OCI-LY7 (cell line): ENCODE measurements at regions not wholly inside any gene's neighbourhood (a gene's known extent, or its start where the extent isn't known, plus 50 kb on each side); places are given as distances from the start of the nearest gene placed in this dataset.

ENCODE experiments used
- BruUV-seq: library from RNA; stranded (reverse); fragments of 400-500 nt; replicated peaks from 2 replicates; lab custom pipeline; 2021; lab: Mats Ljungman, UMichigan
- CTCF ChIA-PET: fragments of 300-600 bp; sonication (Branson Sonifier 250); formaldehyde crosslinking; loops from one replicate; lab custom pipeline; 2022; ENCODE audit warnings: antibody characterized with exemption; ENCODE audit not compliant: unreplicated experiment; lab: Charles Lee
- POLR2A ChIA-PET: fragments of 300-600 bp; sonication (Branson Sonifier 250); formaldehyde crosslinking; loops from one replicate; lab custom pipeline; 2022; ENCODE audit warnings: antibody characterized with exemption; lab: Charles Lee
- DNase-seq: peaks from one replicate; pipeline ENCODE4 v3.0.0-alpha.2; 2015; ENCODE audit warnings: low spot score
- H2AFZ ChIP-seq: fragments of 200-600 bp; sonication (generic), shearing (Covaris generic); 2 replicates; pipeline ENCODE4 v1.6.1; 2014; ENCODE audit warnings: mild to moderate bottlenecking, antibody characterized with exemption, low read length, moderate library complexity
- H3K27ac ChIP-seq: fragments of 200-600 bp; sonication (generic); 2 replicates; pipeline ENCODE4 v1.5.1; 2014; ENCODE audit warnings: mixed run types, low read depth, mild to moderate bottlenecking, moderate library complexity, low read length, inconsistent platforms; ENCODE audit not compliant: poor library complexity, severe bottlenecking
- H3K36me3 ChIP-seq: fragments of 200-600 bp; sonication (generic); 2 replicates; pipeline ENCODE4 v1.6.1; 2014; ENCODE audit warnings: mild to moderate bottlenecking, antibody characterized with exemption, low read length, moderate library complexity, mixed read lengths; ENCODE audit not compliant: insufficient read depth
- H3K4me1 ChIP-seq: fragments of 200-600 bp; sonication (generic); 2 replicates; pipeline ENCODE4 v1.5.1; 2014; ENCODE audit warnings: mild to moderate bottlenecking, low read length; ENCODE audit not compliant: insufficient read depth, poor library complexity, severe bottlenecking
- H3K4me2 ChIP-seq: fragments of 200-600 bp; sonication (generic); 2 replicates; pipeline ENCODE4 v1.6.1; 2014; ENCODE audit warnings: mild to moderate bottlenecking, low read length
- H3K4me3 ChIP-seq: fragments of 200-600 bp; sonication (generic); 2 replicates; pipeline ENCODE4 v1.5.1; 2014; ENCODE audit warnings: mild to moderate bottlenecking, low read depth, low read length; ENCODE audit not compliant: poor library complexity, severe bottlenecking
- H3K79me2 ChIP-seq: fragments of 200-600 bp; sonication (generic); 2 replicates; pipeline ENCODE4 v1.6.1; 2016; ENCODE audit warnings: low read depth, mild to moderate bottlenecking, low read length, moderate library complexity, mixed read lengths; ENCODE audit not compliant: insufficient read depth
- H3K9me2 ChIP-seq: fragments of 200-600 bp; sonication (generic); 2 replicates; pipeline ENCODE4 v1.6.1; 2016; ENCODE audit warnings: mild to moderate bottlenecking, low read length, mixed read lengths; ENCODE audit not compliant: insufficient read depth
- H3K9me3 ChIP-seq: fragments of 200-600 bp; sonication (generic); 2 replicates; pipeline ENCODE4 v1.6.1; 2014; ENCODE audit warnings: mild to moderate bottlenecking, mixed run types, low read length, mixed read lengths
- H4K20me1 ChIP-seq: fragments of 200-600 bp; sonication (generic); 2 replicates; pipeline ENCODE4 v1.6.1; 2014; ENCODE audit warnings: mild to moderate bottlenecking, antibody characterized with exemption, low read length, moderate library complexity, mixed read lengths; ENCODE audit not compliant: insufficient read depth
- EZH2phosphoT487 ChIP-seq: fragments of 200-600 bp; sonication (generic); IDR thresholded peaks from 2 replicates; pipeline ENCODE4 v1.6.1; 2018; ENCODE audit warnings: low read depth, borderline replicate concordance, mild to moderate bottlenecking, mixed run types, antibody characterized with exemption, low read length, moderate library complexity, mixed read lengths
- intact Hi-C: fragments of 100-400 bp; cut with micrococcal nuclease; formaldehyde crosslinking; loops from one replicate; pipeline ENCODE4 v1.10.0; 2022; ENCODE audit not compliant: unreplicated experiment
- TF ChIP-seq, protein P1 (sequence below): fragments of 200-600 bp; sonication (generic); conservative IDR thresholded peaks from 2 replicates; pipeline ENCODE4 v1.5.1; 2014; ENCODE audit warnings: mild to moderate bottlenecking, antibody characterized with exemption, low read length, moderate library complexity, mixed read lengths

DNA sequence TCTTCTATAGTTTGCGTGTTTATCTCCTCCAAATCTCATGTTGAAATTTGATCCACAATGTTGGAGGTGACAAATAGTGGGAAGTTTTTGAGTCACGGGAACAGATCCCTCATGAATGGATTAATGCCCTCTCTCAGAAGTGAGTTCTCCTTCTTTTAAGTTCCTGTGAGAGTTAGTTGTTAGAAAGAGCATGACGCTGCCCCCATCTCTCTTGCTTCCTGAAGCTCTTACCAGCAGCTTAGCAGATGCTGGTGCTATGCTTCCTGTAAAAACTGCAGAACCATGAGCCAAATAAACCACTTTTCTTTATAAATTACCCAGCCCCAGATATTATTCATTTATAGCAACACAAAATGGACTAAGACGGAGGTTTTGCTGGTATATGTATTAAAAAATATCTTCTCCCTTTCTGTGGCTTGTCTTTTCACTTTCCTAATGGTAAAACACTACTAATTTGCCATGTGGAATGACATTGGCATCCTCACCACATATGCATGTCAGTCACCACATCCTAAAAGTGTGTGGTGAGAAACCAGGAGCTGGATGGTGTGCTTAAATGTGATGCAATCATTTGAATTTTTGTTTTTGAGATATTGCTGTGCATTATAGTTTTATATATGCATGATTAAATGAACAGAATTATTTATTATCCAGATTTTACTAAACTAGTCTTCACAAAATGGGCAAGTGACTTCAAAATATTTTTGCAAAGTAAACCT, 449.3 kb downstream of the ADAMTS20 start:
- Histone ChIP-seq H4K20me1 (no peaks in the 10 kb centered on the region), H3K9me2 (no peaks in the 10 kb centered on the region), H3K9me3 (no peaks in the 10 kb centered on the region), H3K27ac (no peak overlapping the region), H3K36me3 (no peaks in the 10 kb centered on the region), H3K79me2 (no peaks in the 10 kb centered on the region), H2AFZ (no peak overlapping the region), H3K4me1 (no peaks in the 10 kb centered on the region), H3K4me3 (no peak overlapping the region), H3K4me2 (no peak overlapping the region)
- DNase-seq: no peak
- BruUV-seq: no TSS peak
- no peak for TF ChIP-seq EZH2phosphoT487
- TF ChIP-seq, protein P1, sequence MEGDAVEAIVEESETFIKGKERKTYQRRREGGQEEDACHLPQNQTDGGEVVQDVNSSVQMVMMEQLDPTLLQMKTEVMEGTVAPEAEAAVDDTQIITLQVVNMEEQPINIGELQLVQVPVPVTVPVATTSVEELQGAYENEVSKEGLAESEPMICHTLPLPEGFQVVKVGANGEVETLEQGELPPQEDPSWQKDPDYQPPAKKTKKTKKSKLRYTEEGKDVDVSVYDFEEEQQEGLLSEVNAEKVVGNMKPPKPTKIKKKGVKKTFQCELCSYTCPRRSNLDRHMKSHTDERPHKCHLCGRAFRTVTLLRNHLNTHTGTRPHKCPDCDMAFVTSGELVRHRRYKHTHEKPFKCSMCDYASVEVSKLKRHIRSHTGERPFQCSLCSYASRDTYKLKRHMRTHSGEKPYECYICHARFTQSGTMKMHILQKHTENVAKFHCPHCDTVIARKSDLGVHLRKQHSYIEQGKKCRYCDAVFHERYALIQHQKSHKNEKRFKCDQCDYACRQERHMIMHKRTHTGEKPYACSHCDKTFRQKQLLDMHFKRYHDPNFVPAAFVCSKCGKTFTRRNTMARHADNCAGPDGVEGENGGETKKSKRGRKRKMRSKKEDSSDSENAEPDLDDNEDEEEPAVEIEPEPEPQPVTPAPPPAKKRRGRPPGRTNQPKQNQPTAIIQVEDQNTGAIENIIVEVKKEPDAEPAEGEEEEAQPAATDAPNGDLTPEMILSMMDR: no peak
- ChIA-PET POLR2A (interaction anchor here (0.6 kb wide), 1 partner anchor 1562 kb away, joined by 3 read pairs; no protein-coding TSS in a partner anchor), CTCF (interaction anchor here (1.1 kb wide), 1 partner anchor 14 kb away, joined by 4 read pairs; no protein-coding TSS in a partner anchor)
- intact Hi-C loops: no loop called here

DNA sequence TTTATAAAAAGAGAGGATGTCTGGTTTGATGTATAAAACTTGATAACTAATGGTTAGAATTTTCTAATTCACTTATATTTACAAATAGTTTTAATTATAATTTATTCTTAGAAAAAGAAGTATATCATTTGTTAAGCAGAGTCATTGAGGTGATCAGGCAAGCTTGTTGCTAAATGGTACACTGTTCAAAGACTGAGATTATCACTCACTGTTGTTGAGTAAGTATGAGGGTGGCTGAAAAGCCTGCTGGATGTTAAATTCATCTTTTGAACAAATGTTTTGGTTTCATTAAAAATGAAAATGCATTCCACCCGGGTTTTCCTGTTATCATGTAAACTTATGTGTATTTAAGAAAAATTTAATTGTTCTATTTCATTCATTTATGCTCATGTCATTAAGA, 451.8 kb downstream of the ADAMTS20 start:
- BruUV-seq: no TSS peak
- H4K20me1 ChIP-seq: no peaks in the 10 kb centered on the region
- H2AFZ ChIP-seq: no peak overlapping the region
- ChIA-PET POLR2A (no interaction called here), CTCF (no interaction called here)
- TF ChIP-seq, protein P1: no peak
- TF ChIP-seq EZH2phosphoT487: no peak
- intact Hi-C loops: no loop called here
- H3K36me3 ChIP-seq: no peaks in the 10 kb centered on the region
- no peaks in the 10 kb centered on the region for H3K9me3 ChIP-seq
- H3K27ac ChIP-seq: no peak overlapping the region
- H3K4me3 ChIP-seq: no peak overlapping the region
- H3K79me2 ChIP-seq: no peaks in the 10 kb centered on the region
- no peaks in the 10 kb centered on the region for H3K9me2 ChIP-seq
- H3K4me1 ChIP-seq: no peaks in the 10 kb centered on the region
- H3K4me2 ChIP-seq: no peak overlapping the region
- no peak for DNase-seq

DNA sequence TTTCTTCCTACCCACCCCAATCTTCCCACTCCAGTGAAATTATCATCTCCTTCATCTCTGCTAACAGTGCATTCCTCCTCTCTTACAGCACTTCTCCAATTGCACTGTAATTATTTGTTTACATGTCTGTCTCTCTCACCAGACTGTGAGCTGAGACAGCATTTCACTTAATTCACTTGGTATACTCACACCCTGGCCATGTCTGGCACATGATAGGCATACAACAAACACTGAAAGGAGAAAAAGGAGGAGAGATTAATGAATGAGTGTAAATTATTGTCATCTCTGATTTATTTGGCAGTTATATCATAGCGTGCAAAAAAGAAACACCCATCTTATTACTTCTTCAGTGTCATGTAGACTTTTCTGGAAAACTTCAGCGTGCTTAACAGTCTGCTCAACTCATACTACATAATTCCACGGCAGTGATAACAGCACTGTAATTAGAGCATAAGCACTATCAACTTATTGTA, 452.3 kb downstream of the ADAMTS20 start:
- Histone ChIP-seq H3K79me2 (no peaks in the 10 kb centered on the region), H3K9me3 (no peaks in the 10 kb centered on the region), H4K20me1 (no peaks in the 10 kb centered on the region), H3K4me2 (no peak overlapping the region), H3K27ac (no peak overlapping the region), H3K9me2 (no peaks in the 10 kb centered on the region), H3K4me3 (no peak overlapping the region), H2AFZ (no peak overlapping the region), H3K4me1 (no peaks in the 10 kb centered on the region), H3K36me3 (no peaks in the 10 kb centered on the region)
- CTCF ChIA-PET: no interaction called here
- POLR2A ChIA-PET: interaction anchor here (0.6 kb wide), 1 partner anchor 49 kb away, joined by 3 read pairs; no protein-coding TSS in a partner anchor
- no TSS peak for BruUV-seq
- TF ChIP-seq, protein P1: no peak
- TF ChIP-seq EZH2phosphoT487: no peak
- intact Hi-C loops: no loop called here
- no peak for DNase-seq
